Loucy (cell line): ENCODE measurements at regions not wholly inside any gene's neighbourhood (a gene's known extent, or its start where the extent isn't known, plus 50 kb on each side); places are given as distances from the start of the nearest gene placed in this dataset.
"Not testable (repeated sequence)": the region's sequence is repeated elsewhere in the genome, so short reads cannot be mapped to it uniquely, and the experiment has no call there.

Experiments used
- EZH2phosphoT487 ChIP-seq: fragments of 200-600 bp; IDR thresholded peaks from 2 replicates; pipeline ENCODE4 v1.6.1; 2018; ENCODE audit warnings: antibody characterized with exemption, mild to moderate bottlenecking, moderate library complexity, borderline replicate concordance
- TF ChIP-seq, protein P1 (sequence below): fragments of 200-600 bp; sonication (generic); conservative IDR thresholded peaks from 2 replicates; pipeline ENCODE4 v1.5.1; 2014; ENCODE audit warnings: mild to moderate bottlenecking, antibody characterized with exemption, low read length

DNA sequence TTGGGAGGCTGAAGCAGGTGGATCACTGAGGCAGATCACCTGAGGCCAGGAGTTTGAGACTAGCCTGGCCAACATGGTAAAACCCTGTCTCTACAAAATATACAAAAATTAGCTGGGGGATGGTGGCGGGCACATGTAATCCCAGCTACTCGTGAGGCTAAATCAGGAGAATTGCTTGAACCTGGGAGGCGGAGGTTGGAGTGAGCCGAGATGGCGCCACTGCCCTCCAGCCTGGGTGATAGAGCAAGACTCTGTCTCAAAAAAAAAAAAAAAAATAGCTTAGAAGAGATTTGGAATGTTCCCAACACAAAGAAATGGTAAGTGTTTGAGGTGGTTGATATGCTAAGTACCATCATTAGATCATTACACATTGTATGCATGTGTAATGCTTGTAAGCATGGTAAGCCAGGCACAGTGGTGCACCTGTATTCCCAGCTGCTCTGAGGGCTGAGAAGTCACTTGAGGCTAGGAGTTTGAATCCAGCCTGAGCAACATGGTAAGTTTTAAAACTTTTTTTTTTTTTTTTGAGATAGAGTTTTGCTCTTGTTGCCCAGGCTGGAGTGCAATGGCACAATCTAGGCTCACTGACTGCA is 77.8 kb upstream of the CAB39 start:
- TF ChIP-seq, protein P1, sequence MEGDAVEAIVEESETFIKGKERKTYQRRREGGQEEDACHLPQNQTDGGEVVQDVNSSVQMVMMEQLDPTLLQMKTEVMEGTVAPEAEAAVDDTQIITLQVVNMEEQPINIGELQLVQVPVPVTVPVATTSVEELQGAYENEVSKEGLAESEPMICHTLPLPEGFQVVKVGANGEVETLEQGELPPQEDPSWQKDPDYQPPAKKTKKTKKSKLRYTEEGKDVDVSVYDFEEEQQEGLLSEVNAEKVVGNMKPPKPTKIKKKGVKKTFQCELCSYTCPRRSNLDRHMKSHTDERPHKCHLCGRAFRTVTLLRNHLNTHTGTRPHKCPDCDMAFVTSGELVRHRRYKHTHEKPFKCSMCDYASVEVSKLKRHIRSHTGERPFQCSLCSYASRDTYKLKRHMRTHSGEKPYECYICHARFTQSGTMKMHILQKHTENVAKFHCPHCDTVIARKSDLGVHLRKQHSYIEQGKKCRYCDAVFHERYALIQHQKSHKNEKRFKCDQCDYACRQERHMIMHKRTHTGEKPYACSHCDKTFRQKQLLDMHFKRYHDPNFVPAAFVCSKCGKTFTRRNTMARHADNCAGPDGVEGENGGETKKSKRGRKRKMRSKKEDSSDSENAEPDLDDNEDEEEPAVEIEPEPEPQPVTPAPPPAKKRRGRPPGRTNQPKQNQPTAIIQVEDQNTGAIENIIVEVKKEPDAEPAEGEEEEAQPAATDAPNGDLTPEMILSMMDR: not testable (repeated sequence)
- TF ChIP-seq EZH2phosphoT487: not testable (repeated sequence)
